Ovary (tissue), 7 donors: ENCODE measurements at regions not wholly inside any gene's neighbourhood (a gene's known extent, or its start where the extent isn't known, plus 50 kb on each side); places are given as distances from the start of the nearest gene placed in this dataset.

Experiments used
- DNase-seq, 5 donors: peaks; one replicate each; pipeline ENCODE4 v3.0.0-alpha.2; 2019 to 2020
- H3K27ac ChIP-seq, 2 donors: fragments of 200-600 bp; one replicate each; pipeline versions ENCODE4 v1.5.1 to v1.8.0; 2019 to 2022
- H3K27me3 ChIP-seq: fragments of 200-600 bp; one replicate; pipeline ENCODE4 v1.8.0; 2022
- H3K36me3 ChIP-seq: fragments of 200-600 bp; sonication (generic); one replicate; pipeline ENCODE4 v1.5.1; 2019
- H3K4me1 ChIP-seq: one replicate; pipeline ENCODE4 v1.8.1; 2013; ENCODE audit warnings: mild to moderate bottlenecking, moderate library complexity; ENCODE audit not compliant: insufficient read depth
- H3K4me3 ChIP-seq: fragments of 200-600 bp; sonication (generic); one replicate; pipeline ENCODE4 v1.5.1; 2017
- H3K9me3 ChIP-seq, 2 donors: fragments of 200-600 bp in 1 of 2; sonication (generic) in 1 of 2; one replicate each; pipeline versions ENCODE4 v1.5.1 to v1.8.1; 2013 to 2019; ENCODE audit warnings: mild to moderate bottlenecking in 1 of 2, moderate library complexity in 1 of 2
- CTCF ChIP-seq, 3 donors: fragments of 450-650 bp in 2 of 3; fragments of 200-600 bp in 1 of 3; IDR thresholded peaks; one replicate each; pipeline versions ENCODE4 v1.5.1 to v1.8.0; 2016 to 2022; ENCODE audit warnings: antibody characterized with exemption in 3 of 3, mild to moderate bottlenecking in 1 of 3
- EP300 ChIP-seq: sonication (generic); formaldehyde crosslinking; IDR thresholded peaks from one replicate; pipeline ENCODE4 v1.6.1; 2017; ENCODE audit warnings: antibody characterized with exemption
- POLR2A ChIP-seq: fragments of 450-650 bp; IDR thresholded peaks from one replicate; pipeline ENCODE4 v1.6.1; 2017; ENCODE audit warnings: antibody characterized with exemption, mild to moderate bottlenecking, moderate library complexity
- WGBS, 3 donors: extraction: QIAGEN DNeasy Blood & Tissue Kit in 1 of 3; methylation state at CpG; one replicate each; pipeline versions ENCODE4 v1.1.5 to v1.1.7; 2013 to 2017; 5-methylcytosine and 5-hydroxymethylcytosine counted together
- intact Hi-C, 4 donors: fragments of 100-400 bp; cut with DNase I; formaldehyde crosslinking; loops; one replicate each; pipeline versions ENCODE4 v1.11.0 to v1.15.1; 2022 to 2023
- donor health status: DM: no; HTN: no; CAD: no; lungs with moderate emphysema.
- donor health status: DM: no; HTN: no; CAD: no.
- donor health status: Bipolar disorder and iron deficiency.
- donor health status: DM: no; HTN: no; CAD: no.
- donor health status: DM: yes; HTN: yes; CAD: no.

GRCh38 chr1:189779034-189779433 is 698.6 kb downstream of the BRINP3 start:
- DNase-seq, result no peak
- H3K4me1 ChIP-seq, result no peaks in the 10 kb centered on the region
- intact Hi-C loops, result no loop called here
- no peaks in the 10 kb centered on the region for H3K9me3 ChIP-seq
- no peak overlapping the region for H3K4me3 ChIP-seq
- H3K36me3 ChIP-seq, result no peaks in the 10 kb centered on the region
- H3K27ac ChIP-seq, result no peak overlapping the region
- WGBS, 3 donors, result 89 to 94% (median 91%) methylated on average over 1 of the region's 1 CpG
- no peaks in the 10 kb centered on the region for H3K27me3 ChIP-seq
- TF ChIP-seq POLR2A (no peak), CTCF (IDR thresholded peaks at IDR 0.05) (no peak), EP300 (no peak)

- TF ChIP-seq POLR2A (no peak), EP300 (no peak), CTCF (IDR thresholded peaks at IDR 0.05) (no peak)
- WGBS, 3 donors, result 61 to 76% (median 68%) methylated on average over 2 of the region's 2 CpGs
- DNase-seq, result no peak
- no peaks in the 10 kb centered on the region for H3K36me3 ChIP-seq
- intact Hi-C loops, result no loop called here
- no peak overlapping the region for H3K4me3 ChIP-seq
- H3K27me3 ChIP-seq, result no peaks in the 10 kb centered on the region
- no peaks in the 10 kb centered on the region for H3K4me1 ChIP-seq
- no peaks in the 10 kb centered on the region for H3K9me3 ChIP-seq
- H3K27ac ChIP-seq, result no peak overlapping the region
Observed at GRCh38 chr1:189782295-189782694, 695.4 kb downstream of the BRINP3 start.

- no peak for TF ChIP-seq POLR2A
- no peaks in the 10 kb centered on the region for H3K27me3 ChIP-seq
- intact Hi-C loops, result no loop called here
- H3K36me3 ChIP-seq, result no peaks in the 10 kb centered on the region
- DNase-seq, result no peak
- H3K4me1 ChIP-seq, result no peaks in the 10 kb centered on the region
- H3K9me3 ChIP-seq, result no peaks in the 10 kb centered on the region
- 72 to 76% (median 76%) methylated on average over 2 of the region's 2 CpGs for WGBS, 3 donors
- no peak overlapping the region for H3K4me3 ChIP-seq
- H3K27ac ChIP-seq, result no peak overlapping the region
Observed at GRCh38 chr1:189783456-189783855, 694.2 kb downstream of the BRINP3 start.

GRCh38 chr1:189786761-189787160 is 690.9 kb downstream of the BRINP3 start:
- Histone ChIP-seq H3K4me3 (no peak overlapping the region), H3K27me3 (no peaks in the 10 kb centered on the region), H3K4me1 (no peaks in the 10 kb centered on the region), H3K9me3 (no peaks in the 10 kb centered on the region), H3K27ac (no peak overlapping the region), H3K36me3 (no peaks in the 10 kb centered on the region)
- DNase-seq, result no peak
- intact Hi-C loops, result loop anchor here in 1 of 4 donors (5.0 kb wide), 1 partner anchor 341 kb away; no protein-coding TSS in a partner anchor
- WGBS, 3 donors, result 63 to 69% (median 65%) methylated on average over 5 of the region's 5 CpGs
- TF ChIP-seq EP300 (no peak), CTCF (IDR thresholded peaks at IDR 0.05) (no peak), POLR2A (no peak)

- no peak overlapping the region for H3K4me3 ChIP-seq
- H3K36me3 ChIP-seq, result no peaks in the 10 kb centered on the region
- H3K27ac ChIP-seq, result no peak overlapping the region
- 61 to 75% (median 74%) methylated on average over 9 of the region's 9 CpGs for WGBS, 3 donors
- H3K9me3 ChIP-seq, result no peaks in the 10 kb centered on the region
- no peak for TF ChIP-seq EP300
- TF ChIP-seq CTCF (IDR thresholded peaks at IDR 0.05), result no peak
- no peak for TF ChIP-seq POLR2A
- intact Hi-C loops, result loop anchor here in 1 of 4 donors (5.0 kb wide), 1 partner anchor 340 kb away; no protein-coding TSS in a partner anchor
- no peaks in the 10 kb centered on the region for H3K4me1 ChIP-seq
- no peak for DNase-seq
- no peaks in the 10 kb centered on the region for H3K27me3 ChIP-seq
Observed at GRCh38 chr1:189787201-189787600, 690.5 kb downstream of the BRINP3 start.
